Mesendoderm (in vitro differentiated cells): ENCODE measurements at regions not wholly inside any gene's neighbourhood (a gene's known extent, or its start where the extent isn't known, plus 50 kb on each side); places are given as distances from the start of the nearest gene placed in this dataset.

Experiments
- DNase-seq: peaks from one replicate; pipeline ENCODE4 v3.0.0; 2013
- H2AK5ac ChIP-seq: 2 replicates; pipeline ENCODE4 v1.6.1; 2013; ENCODE audit warnings: low read length, inconsistent platforms
- H2BK120ac ChIP-seq: 2 replicates; pipeline ENCODE4 v1.6.1; 2013; ENCODE audit warnings: low read depth, mild to moderate bottlenecking, low read length, moderate library complexity, mixed read lengths
- H2BK15ac ChIP-seq: replicated peaks from 2 replicates; pipeline ENCODE4 v1.6.1; 2013; ENCODE audit warnings: low read depth, mild to moderate bottlenecking, moderate library complexity
- H2BK5ac ChIP-seq: 2 replicates; pipeline ENCODE4 v1.6.1; 2013; ENCODE audit warnings: low read length, inconsistent platforms
- H3K18ac ChIP-seq: 2 replicates; pipeline ENCODE4 v1.6.1; 2013; ENCODE audit warnings: mild to moderate bottlenecking, low read length, mixed read lengths
- H3K23ac ChIP-seq: one replicate; pipeline ENCODE4 v1.6.1; 2013; ENCODE audit warnings: low read length
- H3K27ac ChIP-seq: 2 replicates; pipeline ENCODE4 v1.5.1; 2013; ENCODE audit warnings: low read depth, mild to moderate bottlenecking, inconsistent platforms, low read length, moderate library complexity
- H3K27me3 ChIP-seq: 2 replicates; pipeline ENCODE4 v1.6.1; 2013; ENCODE audit warnings: low read length, control low read depth, mild to moderate bottlenecking, inconsistent platforms; ENCODE audit not compliant: insufficient read depth, poor library complexity
- H3K36me3 ChIP-seq: 2 replicates; pipeline ENCODE4 v1.6.1; 2013; ENCODE audit warnings: low read length, inconsistent platforms; ENCODE audit not compliant: control insufficient read depth, insufficient read depth
- H3K4ac ChIP-seq: one replicate; pipeline ENCODE4 v1.6.1; 2013; ENCODE audit warnings: low read depth, mild to moderate bottlenecking, low read length, moderate library complexity
- H3K4me1 ChIP-seq: 2 replicates; pipeline ENCODE4 v1.6.1; 2013; ENCODE audit warnings: low read depth, low read length, inconsistent platforms; ENCODE audit not compliant: control insufficient read depth
- H3K4me2 ChIP-seq: 2 replicates; pipeline ENCODE4 v1.6.1; 2013; ENCODE audit warnings: low read length
- H3K4me3 ChIP-seq: 2 replicates; pipeline ENCODE4 v1.5.1; 2013; ENCODE audit warnings: mild to moderate bottlenecking, low read length
- H3K56ac ChIP-seq: one replicate; pipeline ENCODE4 v1.6.1; 2013; ENCODE audit warnings: low read length
- H3K79me1 ChIP-seq: 2 replicates; pipeline ENCODE4 v1.6.1; 2013; ENCODE audit warnings: low read length, inconsistent platforms
- H3K79me2 ChIP-seq: 2 replicates; pipeline ENCODE4 v1.6.1; 2013; ENCODE audit warnings: mild to moderate bottlenecking, low read length; ENCODE audit not compliant: control insufficient read depth, insufficient read depth
- H3K9ac ChIP-seq: 2 replicates; pipeline ENCODE4 v1.6.1; 2013; ENCODE audit warnings: low read length, inconsistent platforms
- H4K5ac ChIP-seq: one replicate; pipeline ENCODE4 v1.6.1; 2013; ENCODE audit warnings: low read length
- H4K8ac ChIP-seq: one replicate; pipeline ENCODE4 v1.6.1; 2013; ENCODE audit warnings: low read depth, mild to moderate bottlenecking, control low read depth, low read length, moderate library complexity
- WGBS: extraction: QIAGEN DNeasy Blood & Tissue Kit; methylation state at CpG from one replicate; pipeline ENCODE4 v1.1.7; 2013; ENCODE audit warnings: low lambda C conversion rate, missing lambda C conversion rate; ENCODE audit not compliant: insufficient coverage; ENCODE audit errors: extremely low coverage; 5-methylcytosine and 5-hydroxymethylcytosine counted together

DNA sequence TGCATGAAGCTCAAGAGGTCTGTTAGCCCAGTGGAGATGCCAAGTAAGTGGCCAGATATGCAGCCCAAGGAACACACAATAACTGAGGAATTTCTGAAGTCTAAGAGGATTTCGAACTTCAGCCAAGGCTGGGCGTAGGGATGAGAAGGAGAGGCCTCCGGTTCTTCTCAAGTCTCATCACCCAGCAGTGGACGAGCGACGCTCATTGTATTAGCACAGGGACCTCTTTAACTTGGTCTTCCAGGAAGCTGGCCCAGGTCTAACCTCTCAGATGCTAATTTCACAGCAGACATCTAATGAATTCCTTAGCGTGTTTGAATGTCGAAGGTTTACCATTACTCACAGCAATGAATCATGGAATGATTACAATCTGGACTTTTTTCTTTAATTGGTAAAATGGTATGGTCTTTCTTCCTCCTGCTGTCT lies 85.0 kb downstream of the HES1 start:
- Histone ChIP-seq H3K4ac (no peak overlapping the region), H3K36me3 (no peaks in the 10 kb centered on the region), H3K4me2 (no peak overlapping the region), H2BK120ac (no peak overlapping the region), H3K79me1 (no peaks in the 10 kb centered on the region), H3K4me3 (no peak overlapping the region), H3K4me1 (no peaks in the 10 kb centered on the region), H3K27me3 (no peaks in the 10 kb centered on the region), H3K27ac (no peak overlapping the region), H3K23ac (no peak overlapping the region), H3K56ac (no peak overlapping the region), H4K8ac (no peak overlapping the region), H2BK5ac (no peak overlapping the region), H2AK5ac (no peak overlapping the region), H2BK15ac (no peak overlapping the region), H3K18ac (no peak overlapping the region), H3K9ac (no peak overlapping the region), H4K5ac (no peak overlapping the region), H3K79me2 (no peaks in the 10 kb centered on the region)
- DNase-seq = no peak
- no CpG with 5 or more reads among the region's 8 CpGs for WGBS

DNA sequence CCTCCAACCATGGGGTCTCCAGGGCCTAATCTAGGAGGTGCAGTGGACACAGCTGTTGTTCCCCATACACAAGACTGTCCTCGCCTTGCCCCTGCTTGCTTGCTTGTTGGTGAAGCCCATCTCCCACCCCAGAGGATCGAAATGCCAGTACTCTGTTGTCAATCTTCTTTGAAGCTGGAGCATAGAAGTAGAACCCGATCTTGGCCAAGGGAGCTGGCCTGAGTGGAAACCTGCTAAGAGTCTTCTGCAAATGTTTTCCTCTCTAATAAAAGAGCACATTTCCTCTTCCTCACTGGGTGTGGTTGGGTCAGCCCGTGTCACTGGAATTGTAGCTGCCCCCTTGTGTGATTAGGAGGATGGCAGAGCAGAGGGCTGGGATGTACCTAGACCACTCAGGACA lies 85.4 kb downstream of the HES1 start:
- DNase-seq = no peak
- H3K4me2 ChIP-seq = no peak overlapping the region
- H3K27ac ChIP-seq = no peak overlapping the region
- H4K8ac ChIP-seq = no peak overlapping the region
- no peaks in the 10 kb centered on the region for H3K79me2 ChIP-seq
- no peak overlapping the region for H3K18ac ChIP-seq
- no peaks in the 10 kb centered on the region for H3K27me3 ChIP-seq
- H2BK120ac ChIP-seq = no peak overlapping the region
- H3K4ac ChIP-seq = no peak overlapping the region
- no peak overlapping the region for H3K4me3 ChIP-seq
- H2BK15ac ChIP-seq = no peak overlapping the region
- no peak overlapping the region for H2BK5ac ChIP-seq
- no peaks in the 10 kb centered on the region for H3K36me3 ChIP-seq
- WGBS = no CpG with 5 or more reads among the region's 4 CpGs
- no peak overlapping the region for H4K5ac ChIP-seq
- H3K23ac ChIP-seq = no peak overlapping the region
- H3K79me1 ChIP-seq = no peaks in the 10 kb centered on the region
- no peak overlapping the region for H3K56ac ChIP-seq
- no peaks in the 10 kb centered on the region for H3K4me1 ChIP-seq
- H2AK5ac ChIP-seq = no peak overlapping the region
- no peak overlapping the region for H3K9ac ChIP-seq

DNA sequence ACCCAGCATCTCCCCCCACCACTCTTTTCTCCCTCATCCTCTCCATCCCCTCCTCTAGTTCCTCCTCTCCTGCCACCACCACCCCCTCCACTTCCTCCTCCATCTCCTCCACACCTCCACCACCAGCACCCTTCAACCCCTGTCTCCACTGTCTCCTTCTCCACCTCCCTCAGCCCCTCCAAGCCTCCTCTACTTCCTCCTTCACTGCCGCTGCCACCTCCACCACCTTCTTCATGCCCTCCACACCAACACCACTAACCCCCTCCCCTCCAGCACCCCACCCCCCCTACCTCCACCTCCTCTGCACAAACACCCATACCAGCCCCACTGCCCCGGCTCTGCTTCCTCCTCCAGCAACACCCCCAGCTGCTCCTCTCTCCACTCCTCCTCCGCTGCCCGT lies 88.0 kb downstream of the HES1 start:
- no CpG with 5 or more reads among the region's 4 CpGs for WGBS
- Histone ChIP-seq H3K79me1 (no peaks in the 10 kb centered on the region), H3K18ac (no peak overlapping the region), H2BK5ac (no peak overlapping the region), H3K23ac (no peak overlapping the region), H3K4me2 (no peak overlapping the region), H3K27me3 (no peaks in the 10 kb centered on the region), H3K4me1 (no peaks in the 10 kb centered on the region), H4K8ac (no peak overlapping the region), H3K36me3 (no peaks in the 10 kb centered on the region), H3K56ac (no peak overlapping the region), H3K79me2 (no peaks in the 10 kb centered on the region), H3K9ac (no peak overlapping the region), H4K5ac (no peak overlapping the region), H2BK15ac (no peak overlapping the region), H2AK5ac (no peak overlapping the region), H3K4me3 (no peak overlapping the region), H3K27ac (no peak overlapping the region), H2BK120ac (no peak overlapping the region), H3K4ac (no peak overlapping the region)
- DNase-seq = no peak

DNA sequence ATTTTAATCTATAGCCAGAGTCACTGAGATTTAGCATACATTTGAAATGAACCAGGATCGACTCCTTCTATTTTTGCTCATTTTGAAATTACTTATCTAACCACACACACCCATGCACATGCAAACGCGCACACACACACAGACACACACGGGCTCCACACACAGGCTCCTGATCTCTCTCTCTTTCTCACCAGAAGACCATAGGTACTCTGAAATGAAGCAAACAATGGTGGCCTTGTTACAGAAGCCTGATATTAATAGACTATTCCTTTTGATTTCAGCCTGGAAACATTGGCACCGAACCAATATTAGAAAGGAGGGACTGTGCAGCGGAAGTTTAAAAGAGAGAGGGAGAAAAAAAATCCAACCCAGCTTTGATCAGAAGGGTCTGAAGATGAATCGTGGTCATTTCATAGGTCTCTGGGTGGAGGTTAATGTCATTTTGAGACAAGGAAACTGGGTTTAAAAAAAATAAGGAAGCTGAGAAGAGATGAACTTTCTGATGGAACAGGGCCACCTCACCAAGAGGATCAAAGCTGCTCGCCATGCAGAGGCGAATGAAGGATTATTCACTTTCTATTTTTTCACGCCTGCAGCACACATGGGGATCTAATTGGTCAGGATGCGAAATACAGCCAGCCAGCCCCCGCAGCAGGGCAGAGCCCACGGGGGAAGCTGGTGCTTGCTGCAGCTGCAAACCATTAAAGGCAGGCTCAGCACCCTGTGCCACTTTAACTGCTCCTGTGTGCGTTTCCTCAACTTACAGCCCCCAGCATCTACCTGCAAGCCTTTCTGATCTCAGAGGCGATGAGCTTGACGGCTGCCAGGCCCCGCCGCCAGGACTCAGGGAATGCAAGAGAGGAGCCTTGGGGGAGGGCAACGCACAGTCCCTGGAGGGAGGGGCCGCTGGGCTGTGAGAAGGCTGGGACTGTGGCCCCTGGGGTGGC lies 88.8 kb downstream of the HES1 start:
- DNase-seq = peak; percentile 37
- no peaks in the 10 kb centered on the region for H3K4me1 ChIP-seq
- H3K23ac ChIP-seq = no peak overlapping the region
- H2BK5ac ChIP-seq = no peak overlapping the region
- H3K79me1 ChIP-seq = no peaks in the 10 kb centered on the region
- H3K9ac ChIP-seq = no peak overlapping the region
- no peak overlapping the region for H2AK5ac ChIP-seq
- no peaks in the 10 kb centered on the region for H3K79me2 ChIP-seq
- no peak overlapping the region for H2BK15ac ChIP-seq
- H3K27me3 ChIP-seq = no peaks in the 10 kb centered on the region
- H4K8ac ChIP-seq = no peak overlapping the region
- H3K4me2 ChIP-seq = no peak overlapping the region
- WGBS = no CpG with 5 or more reads among the region's 20 CpGs
- H3K56ac ChIP-seq = no peak overlapping the region
- no peak overlapping the region for H3K4me3 ChIP-seq
- H3K36me3 ChIP-seq = no peaks in the 10 kb centered on the region
- H4K5ac ChIP-seq = no peak overlapping the region
- H3K18ac ChIP-seq = no peak overlapping the region
- no peak overlapping the region for H2BK120ac ChIP-seq
- no peak overlapping the region for H3K27ac ChIP-seq
- H3K4ac ChIP-seq = no peak overlapping the region

DNA sequence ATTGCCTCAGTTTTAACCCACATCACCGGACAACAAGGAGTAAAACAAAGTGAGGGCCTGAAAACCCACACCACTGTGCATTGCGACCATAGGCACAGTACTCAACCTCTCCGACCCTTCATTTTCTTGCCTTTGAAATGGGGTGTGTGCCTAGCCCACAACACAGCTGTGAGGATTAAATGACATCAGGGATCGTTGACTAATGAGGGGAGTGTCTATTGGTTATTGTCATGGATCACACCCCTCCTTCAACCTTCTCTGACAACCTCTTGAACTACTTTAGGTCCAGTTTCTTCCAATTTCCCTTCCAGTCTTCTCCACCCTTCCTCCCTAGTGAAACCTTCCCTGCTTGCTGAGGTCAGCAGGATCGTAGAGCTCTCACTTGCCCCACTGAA lies 89.5 kb downstream of the HES1 start:
- Histone ChIP-seq H3K79me2 (no peaks in the 10 kb centered on the region), H2BK5ac (no peak overlapping the region)
- no CpG with 5 or more reads among the region's 5 CpGs for WGBS

More for the DNA sequence above, 89.5 kb downstream of the HES1 start:
- Histone ChIP-seq H3K27me3 (no peaks in the 10 kb centered on the region), H4K8ac (no peak overlapping the region), H2AK5ac (no peak overlapping the region), H3K56ac (no peak overlapping the region), H3K4me1 (no peaks in the 10 kb centered on the region), H4K5ac (no peak overlapping the region), H3K36me3 (no peaks in the 10 kb centered on the region), H3K23ac (no peak overlapping the region), H3K4ac (no peak overlapping the region), H3K4me3 (no peak overlapping the region), H3K27ac (no peak overlapping the region), H2BK120ac (no peak overlapping the region), H2BK15ac (no peak overlapping the region), H3K4me2 (no peak overlapping the region), H3K9ac (no peak overlapping the region), H3K79me1 (no peaks in the 10 kb centered on the region), H3K18ac (no peak overlapping the region)
- no peak for DNase-seq
